GM12874 (cell line): ENCODE measurements at regions not wholly inside any gene's neighbourhood (a gene's known extent, or its start where the extent isn't known, plus 50 kb on each side); places are given as distances from the start of the nearest gene placed in this dataset.

Source experiments
- TF ChIP-seq, protein P1 (sequence below): IDR thresholded peaks from 2 replicates; pipeline ENCODE4 v1.5.1; 2011; ENCODE audit warnings: low read depth, mild to moderate bottlenecking, control low read depth, low read length, moderate library complexity; ENCODE audit not compliant: insufficient read depth

- TF ChIP-seq, protein P1, sequence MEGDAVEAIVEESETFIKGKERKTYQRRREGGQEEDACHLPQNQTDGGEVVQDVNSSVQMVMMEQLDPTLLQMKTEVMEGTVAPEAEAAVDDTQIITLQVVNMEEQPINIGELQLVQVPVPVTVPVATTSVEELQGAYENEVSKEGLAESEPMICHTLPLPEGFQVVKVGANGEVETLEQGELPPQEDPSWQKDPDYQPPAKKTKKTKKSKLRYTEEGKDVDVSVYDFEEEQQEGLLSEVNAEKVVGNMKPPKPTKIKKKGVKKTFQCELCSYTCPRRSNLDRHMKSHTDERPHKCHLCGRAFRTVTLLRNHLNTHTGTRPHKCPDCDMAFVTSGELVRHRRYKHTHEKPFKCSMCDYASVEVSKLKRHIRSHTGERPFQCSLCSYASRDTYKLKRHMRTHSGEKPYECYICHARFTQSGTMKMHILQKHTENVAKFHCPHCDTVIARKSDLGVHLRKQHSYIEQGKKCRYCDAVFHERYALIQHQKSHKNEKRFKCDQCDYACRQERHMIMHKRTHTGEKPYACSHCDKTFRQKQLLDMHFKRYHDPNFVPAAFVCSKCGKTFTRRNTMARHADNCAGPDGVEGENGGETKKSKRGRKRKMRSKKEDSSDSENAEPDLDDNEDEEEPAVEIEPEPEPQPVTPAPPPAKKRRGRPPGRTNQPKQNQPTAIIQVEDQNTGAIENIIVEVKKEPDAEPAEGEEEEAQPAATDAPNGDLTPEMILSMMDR = no peak
These were observed 644.2 kb downstream of the PTPRU start for GRCh38 chr1:29880556-29880955.

GRCh38 chr1:29879217-29879616 lies 642.9 kb downstream of the PTPRU start:
- TF ChIP-seq, protein P1 = no peak

- TF ChIP-seq, protein P1 = no peak
These were observed 642.2 kb downstream of the PTPRU start for GRCh38 chr1:29878501-29878900.

GRCh38 chr1:29876902-29877301 lies 640.6 kb downstream of the PTPRU start:
- TF ChIP-seq, protein P1 = no peak

GRCh38 chr1:29876441-29876840 lies 640.1 kb downstream of the PTPRU start:
- TF ChIP-seq, protein P1 = no peak

GRCh38 chr1:29875557-29876028 lies 639.3 kb downstream of the PTPRU start:
- TF ChIP-seq, protein P1 = no peak

- TF ChIP-seq, protein P1 = no peak
These were observed 634.3 kb downstream of the PTPRU start for GRCh38 chr1:29870621-29871020.

DNA sequence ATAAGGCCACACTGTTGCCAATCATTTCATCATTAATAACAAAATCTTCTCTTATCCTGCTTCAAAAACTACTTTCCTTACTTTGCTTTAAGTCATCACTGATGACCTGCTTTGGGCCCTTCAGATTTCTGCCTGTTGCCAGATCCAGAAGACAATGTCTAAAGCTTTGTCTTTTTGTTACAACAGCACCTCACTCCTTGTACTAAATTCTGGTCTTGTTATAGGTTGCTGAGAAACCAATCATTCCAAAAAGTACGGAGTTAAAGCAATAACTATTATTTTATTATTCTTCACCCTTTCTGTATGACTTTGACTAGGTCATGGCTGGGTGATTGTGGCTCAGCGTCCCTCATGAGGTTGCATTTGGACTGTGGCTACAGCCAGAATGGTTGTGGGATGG lies 633.5 kb downstream of the PTPRU start:
- TF ChIP-seq, protein P1 = no peak
